ENCODE measurements at regions not wholly inside any gene's neighbourhood (a gene's known extent, or its start where the extent isn't known, plus 50 kb on each side); places are given as distances from the start of the nearest gene placed in this dataset.

DNA sequence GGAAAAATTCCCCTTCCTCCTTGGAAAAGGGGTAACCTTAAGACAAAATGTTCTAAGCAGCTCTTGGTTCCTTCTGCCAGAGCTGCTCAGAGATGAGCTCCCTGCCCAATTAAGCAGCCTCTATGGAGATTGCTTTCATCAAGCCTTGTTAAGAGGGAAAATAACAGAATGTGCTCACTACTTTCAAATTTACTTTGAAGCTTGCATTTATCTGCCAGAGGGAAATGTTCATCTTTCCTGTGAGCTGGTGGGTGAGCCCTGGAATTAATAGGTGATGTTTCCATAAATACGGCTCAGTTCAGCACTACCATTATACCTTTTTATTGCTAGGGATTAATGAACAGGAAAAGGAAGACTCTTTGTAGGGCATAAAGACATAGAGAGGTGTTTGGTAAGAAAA, 549.0 kb downstream of the REEP3 start:
- Histone ChIP-seq H3K27ac (no peak overlapping the region), H3K4me3 (no peak overlapping the region), H3K27me3 (no peaks in the 10 kb centered on the region), H3K9me3 (no peaks in the 10 kb centered on the region), H3K4me1 (peaks cover 0 to 13% of the 10 kb centered on the region in 2 donors), H3K36me3 (no peaks in the 10 kb centered on the region)
- TF ChIP-seq, protein P1, sequence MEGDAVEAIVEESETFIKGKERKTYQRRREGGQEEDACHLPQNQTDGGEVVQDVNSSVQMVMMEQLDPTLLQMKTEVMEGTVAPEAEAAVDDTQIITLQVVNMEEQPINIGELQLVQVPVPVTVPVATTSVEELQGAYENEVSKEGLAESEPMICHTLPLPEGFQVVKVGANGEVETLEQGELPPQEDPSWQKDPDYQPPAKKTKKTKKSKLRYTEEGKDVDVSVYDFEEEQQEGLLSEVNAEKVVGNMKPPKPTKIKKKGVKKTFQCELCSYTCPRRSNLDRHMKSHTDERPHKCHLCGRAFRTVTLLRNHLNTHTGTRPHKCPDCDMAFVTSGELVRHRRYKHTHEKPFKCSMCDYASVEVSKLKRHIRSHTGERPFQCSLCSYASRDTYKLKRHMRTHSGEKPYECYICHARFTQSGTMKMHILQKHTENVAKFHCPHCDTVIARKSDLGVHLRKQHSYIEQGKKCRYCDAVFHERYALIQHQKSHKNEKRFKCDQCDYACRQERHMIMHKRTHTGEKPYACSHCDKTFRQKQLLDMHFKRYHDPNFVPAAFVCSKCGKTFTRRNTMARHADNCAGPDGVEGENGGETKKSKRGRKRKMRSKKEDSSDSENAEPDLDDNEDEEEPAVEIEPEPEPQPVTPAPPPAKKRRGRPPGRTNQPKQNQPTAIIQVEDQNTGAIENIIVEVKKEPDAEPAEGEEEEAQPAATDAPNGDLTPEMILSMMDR (IDR thresholded peaks at IDR 0.05) = no peak
- DNase-seq (ENCODE audit: low spot score) = no peak

DNA sequence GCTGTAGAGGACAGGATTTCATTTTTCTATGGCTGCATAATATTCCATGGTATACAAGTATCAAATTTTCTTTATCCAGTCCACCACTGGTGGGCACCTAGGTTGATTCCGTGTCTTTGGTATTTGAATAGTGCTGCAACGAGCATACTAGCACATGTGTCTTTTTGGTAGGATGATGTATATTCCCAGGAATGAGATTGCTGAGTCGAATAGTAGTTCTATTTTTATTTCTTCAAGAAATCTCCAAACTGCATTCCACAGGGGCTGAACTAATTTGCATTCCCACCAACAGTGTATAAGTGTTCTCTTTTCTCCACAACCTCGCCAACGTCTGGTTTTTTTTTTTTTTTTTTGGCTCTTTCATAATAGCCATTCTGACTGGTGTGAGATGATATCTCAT, 550.0 kb downstream of the REEP3 start:
- no peaks in the 10 kb centered on the region for H3K9me3 ChIP-seq
- H3K4me3 ChIP-seq = no peak overlapping the region
- TF ChIP-seq, protein P1 (IDR thresholded peaks at IDR 0.05) = no peak
- DNase-seq (ENCODE audit: low spot score) = no peak
- H3K4me1 ChIP-seq = peaks cover 0 to 13% of the 10 kb centered on the region in 2 donors
- no peaks in the 10 kb centered on the region for H3K36me3 ChIP-seq
- H3K27ac ChIP-seq = no peak overlapping the region
- H3K27me3 ChIP-seq = no peaks in the 10 kb centered on the region

DNA sequence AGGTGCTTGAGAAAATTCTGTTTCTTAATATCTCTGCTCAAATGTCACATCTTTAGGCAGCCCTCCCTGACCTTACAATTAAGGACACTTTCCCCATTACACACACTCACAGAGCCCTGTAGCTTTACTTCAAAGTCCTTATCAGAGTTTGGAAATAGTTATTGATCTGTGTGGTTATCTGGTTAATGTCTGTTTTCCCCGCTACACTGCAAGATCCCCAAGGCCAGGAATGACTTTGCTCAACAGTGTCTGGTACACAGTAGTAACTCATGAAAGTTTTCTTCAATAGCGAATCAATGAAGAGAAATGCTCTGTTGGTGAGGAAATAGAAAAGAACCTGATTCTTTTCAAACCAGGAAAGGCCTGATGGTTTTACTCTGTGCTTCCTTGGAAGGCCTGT, 554.4 kb downstream of the REEP3 start:
- Histone ChIP-seq H3K9me3 (no peaks in the 10 kb centered on the region), H3K4me3 (no peak overlapping the region), H3K27me3 (no peaks in the 10 kb centered on the region), H3K4me1 (no peaks in the 10 kb centered on the region), H3K27ac (no peak overlapping the region), H3K36me3 (no peaks in the 10 kb centered on the region)
- DNase-seq (ENCODE audit: low spot score) = no peak
- TF ChIP-seq, protein P1 (IDR thresholded peaks at IDR 0.05) = no peak

DNA sequence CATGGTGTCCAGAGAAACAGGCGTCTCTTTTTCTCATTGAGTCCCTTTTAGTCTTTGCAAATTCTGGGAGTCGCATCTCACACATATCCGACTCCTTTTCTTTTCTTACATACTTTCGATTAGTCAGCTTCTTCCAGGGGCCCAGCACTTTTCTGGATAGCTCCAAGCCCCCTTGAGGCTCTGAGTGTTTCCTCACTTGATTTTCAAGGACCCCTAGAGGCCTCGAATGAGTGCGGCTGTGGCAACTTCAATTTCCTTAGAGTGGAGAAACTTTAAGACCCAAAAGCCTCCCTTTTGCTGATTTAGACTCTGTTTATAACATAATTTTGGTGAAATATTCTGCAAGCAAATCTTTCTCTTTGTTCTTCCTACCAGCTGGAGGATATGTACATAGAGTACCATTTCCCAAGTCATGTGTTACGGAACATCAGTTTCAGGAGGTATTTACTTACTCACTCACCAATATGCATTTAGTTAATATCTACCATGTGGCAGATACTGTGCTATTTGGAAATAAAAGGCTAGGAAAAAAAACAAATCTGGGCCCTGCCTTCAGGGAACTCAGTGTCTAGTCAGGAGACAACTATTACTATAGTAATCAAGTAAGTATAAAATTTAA, 555.2 kb downstream of the REEP3 start:
- no peaks in the 10 kb centered on the region for H3K9me3 ChIP-seq
- no peaks in the 10 kb centered on the region for H3K27me3 ChIP-seq
- no peak for DNase-seq (ENCODE audit: low spot score)
- H3K36me3 ChIP-seq = no peaks in the 10 kb centered on the region
- no peak overlapping the region for H3K27ac ChIP-seq
- TF ChIP-seq, protein P1 (IDR thresholded peaks at IDR 0.05) = no peak
- no peak overlapping the region for H3K4me3 ChIP-seq
- H3K4me1 ChIP-seq = no peaks in the 10 kb centered on the region

GRCh38 chr10:64079341-64079740, 558.1 kb downstream of the REEP3 start:
- no peak for DNase-seq (ENCODE audit: low spot score)
- no peaks in the 10 kb centered on the region for H3K27me3 ChIP-seq
- TF ChIP-seq, protein P1 (IDR thresholded peaks at IDR 0.05) = no peak
- H3K4me3 ChIP-seq = no peak overlapping the region
- H3K36me3 ChIP-seq = no peaks in the 10 kb centered on the region
- H3K9me3 ChIP-seq = no peaks in the 10 kb centered on the region
- no peak overlapping the region for H3K27ac ChIP-seq
- H3K4me1 ChIP-seq = no peaks in the 10 kb centered on the region

DNA sequence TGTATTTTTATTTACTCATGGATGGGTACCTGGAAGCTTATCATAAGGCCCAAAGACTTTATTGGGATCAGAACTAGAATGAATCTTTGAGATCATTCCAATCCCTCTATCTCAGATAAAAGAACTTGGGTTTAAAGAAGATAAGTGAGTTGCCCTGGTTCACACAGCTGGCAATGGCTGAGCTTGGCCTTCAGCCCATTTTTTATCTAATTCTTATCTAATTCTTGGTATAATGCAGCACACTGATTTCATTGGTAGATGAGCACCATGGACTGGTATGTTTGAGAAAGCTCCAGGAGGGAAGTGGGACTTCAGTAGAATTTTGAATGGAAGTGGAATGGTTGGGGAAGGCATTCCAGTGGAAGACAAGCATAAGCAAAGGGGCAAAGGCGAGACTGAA, 558.9 kb downstream of the REEP3 start:
- TF ChIP-seq, protein P1 (IDR thresholded peaks at IDR 0.05) = no peak

More for the DNA sequence above, 558.9 kb downstream of the REEP3 start:
- no peak overlapping the region for H3K4me3 ChIP-seq
- no peaks in the 10 kb centered on the region for H3K9me3 ChIP-seq
- H3K36me3 ChIP-seq = no peaks in the 10 kb centered on the region
- H3K4me1 ChIP-seq = no peaks in the 10 kb centered on the region
- DNase-seq (ENCODE audit: low spot score) = no peak
- H3K27ac ChIP-seq = no peak overlapping the region
- H3K27me3 ChIP-seq = no peaks in the 10 kb centered on the region
